HCT116 (cell line): ENCODE measurements at regions not wholly inside any gene's neighbourhood (a gene's known extent, or its start where the extent isn't known, plus 50 kb on each side); places are given as distances from the start of the nearest gene placed in this dataset.

ENCODE experiments used
- ATAC-seq: fragments of 200-7000 bp; cut with Tn5 transposase; 2 replicates; pipeline ENCODE4 v1.9.1; 2020; ENCODE audit warnings: mild to moderate bottlenecking, moderate library complexity
- BruUV-seq: library from RNA; stranded (reverse); fragments of 400-500 nt; replicated peaks from 2 replicates; lab custom pipeline; 2021; lab: Mats Ljungman, UMichigan
- CTCF ChIA-PET: fragments of 300-600 bp; sonication (Branson Sonifier 250); formaldehyde crosslinking; loops from one replicate; lab custom pipeline; 2021; ENCODE audit warnings: antibody characterized with exemption; lab: Charles Lee
- POLR2A ChIA-PET: fragments of 300-600, 350-600 bp; sonication (Branson Sonifier 250); formaldehyde crosslinking; loops from one replicate; lab custom pipeline; 2021; ENCODE audit warnings: antibody characterized with exemption; lab: Charles Lee
- RAD21 ChIA-PET, 2 experiments: fragments of 300-600 bp; sonication (Branson Sonifier 250); formaldehyde crosslinking; loops; one replicate each; lab custom pipeline; 2023; ENCODE audit warnings: low total read pairs in 2 of 2; ENCODE audit not compliant: uncharacterized antibody in 2 of 2, unreplicated experiment in 2 of 2, low non-redundant PET in 1 of 2; lab: Charles Lee
- DNase-seq: peaks from one replicate; pipeline ENCODE4 v3.0.0-alpha.2; 2010; ENCODE audit warnings: low read depth, low spot score
- H2AFZ ChIP-seq: fragments of 200-600 bp; shearing (Covaris generic), sonication (generic); 2 replicates; pipeline ENCODE4 v1.6.1; 2017; ENCODE audit warnings: low read depth, mixed run types, mixed read lengths, antibody characterized with exemption, low read length; ENCODE audit not compliant: poor library complexity, severe bottlenecking
- H3K27ac ChIP-seq: 2 replicates; pipeline ENCODE4 v1.5.1; 2012; ENCODE audit warnings: low read depth, low read length
- H3K27me3 ChIP-seq: fragments of 200-600 bp; sonication (generic); 2 replicates; pipeline ENCODE4 v1.6.1; 2016; ENCODE audit warnings: mixed run types, low read length, mixed read lengths; ENCODE audit not compliant: insufficient read depth
- H3K36me3 ChIP-seq, 2 experiments: fragments of 200-500 bp in 1 of 2; fragments of 200-600 bp in 1 of 2; sonication (Bioruptor generic) in 1 of 2; sonication (generic) in 1 of 2; 2 replicates each; pipeline versions ENCODE4 v1.5.1 to v1.6.1; 2014 to 2016; ENCODE audit warnings: low read length in 2 of 2, inconsistent platforms in 1 of 2, mixed read lengths in 1 of 2, mixed run types in 1 of 2; ENCODE audit not compliant: insufficient read depth in 2 of 2, control insufficient read depth in 1 of 2
- H3K4me1 ChIP-seq, 2 experiments: fragments of 200-600 bp in 1 of 2; sonication (generic) in 1 of 2; 2 replicates each; pipeline versions ENCODE4 v1.5.1 to v1.6.1; 2012 to 2017; ENCODE audit warnings: low read length in 2 of 2, inconsistent platforms in 1 of 2, mild to moderate bottlenecking in 1 of 2, mixed read lengths in 1 of 2, mixed run types in 1 of 2, moderate library complexity in 1 of 2; ENCODE audit not compliant: insufficient read depth in 2 of 2, control insufficient read depth in 1 of 2
- H3K4me2 ChIP-seq: fragments of 200-600 bp; sonication (generic); 2 replicates; pipeline ENCODE4 v1.6.1; 2017; ENCODE audit warnings: mixed run types, low read length, mixed read lengths
- H3K4me3 ChIP-seq, 2 experiments: fragments of 200-600 bp in 1 of 2; sonication (generic) in 1 of 2; replicated peaks in 1 of 2; 2 replicates each; pipeline ENCODE4 v1.5.1; 2011 to 2016; ENCODE audit warnings: low read length in 2 of 2, control low read depth in 1 of 2, low read depth in 1 of 2, mild to moderate bottlenecking in 1 of 2, mixed read lengths in 1 of 2, mixed run types in 1 of 2
- H3K79me2 ChIP-seq: fragments of 200-600 bp; sonication (generic); 2 replicates; pipeline ENCODE4 v1.6.1; 2017; ENCODE audit warnings: mild to moderate bottlenecking, mixed run types, low read length, moderate library complexity, mixed read lengths; ENCODE audit not compliant: insufficient read depth
- H3K9ac ChIP-seq: fragments of 200-600 bp; sonication (generic); 2 replicates; pipeline ENCODE4 v1.6.1; 2016; ENCODE audit warnings: low read length, mixed read lengths
- H3K9me2 ChIP-seq: fragments of 200-600 bp; sonication (generic), shearing (Covaris generic); 2 replicates; pipeline ENCODE4 v1.6.1; 2017; ENCODE audit warnings: mixed run types, mild to moderate bottlenecking, moderate library complexity; ENCODE audit not compliant: insufficient read depth
- H3K9me3 ChIP-seq, 2 experiments: fragments of 200-500 bp in 1 of 2; fragments of 200-600 bp in 1 of 2; sonication (Bioruptor generic) in 1 of 2; sonication (generic) in 1 of 2; 2 replicates each; pipeline ENCODE4 v1.6.1; 2014 to 2017; ENCODE audit warnings: low read length in 2 of 2, mixed read lengths in 2 of 2, inconsistent platforms in 1 of 2, low read depth in 1 of 2, mild to moderate bottlenecking in 1 of 2, mixed run types in 1 of 2, moderate library complexity in 1 of 2; ENCODE audit not compliant: control insufficient read depth in 1 of 2, insufficient read depth in 1 of 2
- H4K20me1 ChIP-seq: fragments of 200-600 bp; sonication (generic), shearing (Covaris generic); 2 replicates; pipeline ENCODE4 v1.6.1; 2017; ENCODE audit warnings: mixed run types, mild to moderate bottlenecking, moderate library complexity; ENCODE audit not compliant: insufficient read depth
- CEBPB ChIP-seq: IDR thresholded peaks from 2 replicates; pipeline ENCODE4 v1.6.1; 2012; ENCODE audit warnings: low read depth
- ELF1 ChIP-seq: IDR thresholded peaks from 2 replicates; pipeline ENCODE4 v1.6.1; 2012; ENCODE audit warnings: low read depth, borderline replicate concordance
- EZH2 ChIP-seq: fragments of 200-600 bp; sonication (generic); IDR thresholded peaks from 2 replicates; pipeline ENCODE4 v1.6.1; 2017; ENCODE audit warnings: antibody characterized with exemption, mixed run types
- FOSL1 ChIP-seq: IDR thresholded peaks from 2 replicates; pipeline ENCODE4 v1.6.1; 2012; ENCODE audit warnings: low read depth
- POLR2A ChIP-seq: IDR thresholded peaks from 2 replicates; pipeline ENCODE4 v1.7.0; 2011; ENCODE audit warnings: borderline replicate concordance; ENCODE audit not compliant: insufficient read depth, insufficient read length; ENCODE audit errors: extremely low read depth
- POLR2AphosphoS5 ChIP-seq: IDR thresholded peaks from 2 replicates; pipeline ENCODE4 v1.6.1; 2011; ENCODE audit warnings: mild to moderate bottlenecking, low read depth, low read length, moderate library complexity
- RAD21 ChIP-seq: IDR thresholded peaks from 2 replicates; pipeline ENCODE4 v1.6.1; 2012; ENCODE audit warnings: low read depth, mild to moderate bottlenecking
- REST ChIP-seq: IDR thresholded peaks from 2 replicates; pipeline ENCODE4 v1.6.1; 2012; ENCODE audit warnings: low read depth
- SP1 ChIP-seq: IDR thresholded peaks from 2 replicates; pipeline ENCODE4 v1.6.1; 2012; ENCODE audit warnings: low read depth
- SRF ChIP-seq: IDR thresholded peaks from 2 replicates; pipeline ENCODE4 v1.6.1; 2012; ENCODE audit warnings: low read depth
- YY1 ChIP-seq: IDR thresholded peaks from 2 replicates; pipeline ENCODE4 v1.6.1; 2011; ENCODE audit warnings: low read length, low read depth, moderate library complexity, mild to moderate bottlenecking; ENCODE audit not compliant: insufficient replicate concordance; ENCODE audit errors: extremely low read depth
- ZFX ChIP-seq: fragments of 450-650 bp; IDR thresholded peaks from 2 replicates; pipeline ENCODE4 v1.6.1; 2017
- ZNF274 ChIP-seq: fragments of 200-500 bp; sonication (Bioruptor generic); IDR thresholded peaks from 2 replicates; pipeline ENCODE4 v1.6.1; 2014; ENCODE audit warnings: mild to moderate bottlenecking, low read depth, low read length, inconsistent platforms
- intact Hi-C: fragments of 100-400 bp; cut with micrococcal nuclease; formaldehyde crosslinking; loops from 2 replicates; pipeline ENCODE4 v1.10.0; 2022
- TF ChIP-seq, protein P1 (sequence below): IDR thresholded peaks from 2 replicates; pipeline ENCODE4 v1.6.1; 2012
- TF ChIP-seq, protein P2 (sequence below), 3 experiments: fragments of 200-600 bp in 1 of 3; sonication (generic) in 1 of 3; IDR thresholded peaks in 2 of 3; conservative IDR thresholded peaks in 1 of 3; 2 replicates each; pipeline ENCODE4 v1.5.1; 2012 to 2017; ENCODE audit warnings: low read depth in 2 of 3, low read length in 2 of 3, antibody characterized with exemption in 1 of 3, borderline replicate concordance in 1 of 3, control low read depth in 1 of 3, mild to moderate bottlenecking in 1 of 3, mixed read lengths in 1 of 3, mixed run types in 1 of 3, moderate library complexity in 1 of 3; ENCODE audit not compliant: insufficient read depth in 1 of 3

- DNase-seq (no peak), ATAC-seq (no peak)
- intact Hi-C loops: no loop called here
- Histone ChIP-seq H3K79me2 (no peaks in the 10 kb centered on the region), H3K36me3 (no peaks in the 10 kb centered on the region), H4K20me1 (no peaks in the 10 kb centered on the region), H3K27ac (no peak overlapping the region), H3K27me3 (peaks cover 23% of the 10 kb centered on the region; the same call in 1 of the 2 replicates), H3K4me3 (no peak overlapping the region), H2AFZ (no peak overlapping the region), H3K4me2 (no peak overlapping the region), H3K9me3 (no peaks in the 10 kb centered on the region), H3K9ac (no peak overlapping the region), H3K4me1 (no peaks in the 10 kb centered on the region), H3K9me2 (no peaks in the 10 kb centered on the region)
- ChIA-PET POLR2A (no interaction called here), RAD21 (no interaction called here), CTCF (interaction anchor here (1.3 kb wide), 1 partner anchor 40 kb away, joined by 3 read pairs; no protein-coding TSS in a partner anchor)
- BruUV-seq: no TSS peak
- peak; percentile 86 for TF ChIP-seq REST
- no peak for TF ChIP-seq EZH2
Observed at GRCh38 chr4:27278615-27279375, 418.2 kb downstream of the STIM2 start.

- Histone ChIP-seq H3K9me3 (no peaks in the 10 kb centered on the region), H3K4me1 (no peaks in the 10 kb centered on the region), H3K27me3 (peaks cover 23% of the 10 kb centered on the region; the same call in 1 of the 2 replicates), H3K9me2 (no peaks in the 10 kb centered on the region), H3K79me2 (no peaks in the 10 kb centered on the region), H2AFZ (no peak overlapping the region), H3K4me3 (no peak overlapping the region), H3K9ac (no peak overlapping the region), H3K27ac (no peak overlapping the region), H4K20me1 (no peaks in the 10 kb centered on the region), H3K4me2 (no peak overlapping the region), H3K36me3 (no peaks in the 10 kb centered on the region)
- ATAC-seq: no peak
- BruUV-seq: no TSS peak
- intact Hi-C loops: no loop called here
- ChIA-PET RAD21 (no interaction called here), POLR2A (no interaction called here), CTCF (no interaction called here)
- no peak for DNase-seq
- no peak for TF ChIP-seq FOSL1
- TF ChIP-seq, protein P1, sequence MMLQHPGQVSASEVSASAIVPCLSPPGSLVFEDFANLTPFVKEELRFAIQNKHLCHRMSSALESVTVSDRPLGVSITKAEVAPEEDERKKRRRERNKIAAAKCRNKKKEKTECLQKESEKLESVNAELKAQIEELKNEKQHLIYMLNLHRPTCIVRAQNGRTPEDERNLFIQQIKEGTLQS: no peak
- no peak for TF ChIP-seq ZFX
- TF ChIP-seq POLR2AphosphoS5: no peak
- TF ChIP-seq, protein P2, sequence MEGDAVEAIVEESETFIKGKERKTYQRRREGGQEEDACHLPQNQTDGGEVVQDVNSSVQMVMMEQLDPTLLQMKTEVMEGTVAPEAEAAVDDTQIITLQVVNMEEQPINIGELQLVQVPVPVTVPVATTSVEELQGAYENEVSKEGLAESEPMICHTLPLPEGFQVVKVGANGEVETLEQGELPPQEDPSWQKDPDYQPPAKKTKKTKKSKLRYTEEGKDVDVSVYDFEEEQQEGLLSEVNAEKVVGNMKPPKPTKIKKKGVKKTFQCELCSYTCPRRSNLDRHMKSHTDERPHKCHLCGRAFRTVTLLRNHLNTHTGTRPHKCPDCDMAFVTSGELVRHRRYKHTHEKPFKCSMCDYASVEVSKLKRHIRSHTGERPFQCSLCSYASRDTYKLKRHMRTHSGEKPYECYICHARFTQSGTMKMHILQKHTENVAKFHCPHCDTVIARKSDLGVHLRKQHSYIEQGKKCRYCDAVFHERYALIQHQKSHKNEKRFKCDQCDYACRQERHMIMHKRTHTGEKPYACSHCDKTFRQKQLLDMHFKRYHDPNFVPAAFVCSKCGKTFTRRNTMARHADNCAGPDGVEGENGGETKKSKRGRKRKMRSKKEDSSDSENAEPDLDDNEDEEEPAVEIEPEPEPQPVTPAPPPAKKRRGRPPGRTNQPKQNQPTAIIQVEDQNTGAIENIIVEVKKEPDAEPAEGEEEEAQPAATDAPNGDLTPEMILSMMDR (IDR thresholded peaks at IDR 0.05 in 2 of 3, conservative IDR thresholded peaks at IDR 0.05 in 1 of 3; ENCODE audit: borderline replicate concordance in 1 of 3, insufficient read depth in 1 of 3, low read depth in 2 of 3, low read length in 2 of 3): no peak
- no peak for TF ChIP-seq EZH2
- no peak for TF ChIP-seq ELF1
- TF ChIP-seq ZNF274: no peak
- TF ChIP-seq CEBPB: no peak
- no peak for TF ChIP-seq YY1
- no peak for TF ChIP-seq SRF
- no peak for TF ChIP-seq POLR2A
- TF ChIP-seq SP1: no peak
- no peak for TF ChIP-seq RAD21
Observed at GRCh38 chr4:27288496-27288895, 427.9 kb downstream of the STIM2 start.
